Lung (tissue), 11 donors: ENCODE measurements at regions not wholly inside any gene's neighbourhood (a gene's known extent, or its start where the extent isn't known, plus 50 kb on each side); places are given as distances from the start of the nearest gene placed in this dataset.

Experiments
- ATAC-seq: fragments of 200-7000 bp; cut with Tn5 transposase; one replicate; pipeline ENCODE4 v1.9.1; 2020; ENCODE audit warnings: moderate number of reproducible peaks; ENCODE audit not compliant: insufficient read depth, low FRiP score
- DNase-seq, 3 donors: peaks; one replicate each; pipeline ENCODE4 v3.0.0-alpha.2; 2013 to 2017
- H3K27ac ChIP-seq, 2 donors: one replicate each; pipeline ENCODE4 v1.5.1; 2013; ENCODE audit warnings: mild to moderate bottlenecking in 2 of 2, moderate library complexity in 2 of 2, control low read depth in 1 of 2, inconsistent platforms in 1 of 2, low read depth in 1 of 2, low read length in 1 of 2
- H3K27me3 ChIP-seq, 3 donors: one replicate each; pipeline ENCODE4 v1.5.1; 2013; ENCODE audit warnings: low read length in 2 of 3; ENCODE audit not compliant: control insufficient read depth in 3 of 3, insufficient read depth in 3 of 3
- H3K36me3 ChIP-seq, 4 donors: one replicate each; pipeline ENCODE4 v1.5.1; 2013; ENCODE audit warnings: low read length in 4 of 4, mild to moderate bottlenecking in 1 of 4, moderate library complexity in 1 of 4; ENCODE audit not compliant: control insufficient read depth in 4 of 4, insufficient read depth in 4 of 4
- H3K4me1 ChIP-seq, 5 donors: one replicate each; pipeline ENCODE4 v1.5.1; 2013; ENCODE audit warnings: low read length in 5 of 5, mild to moderate bottlenecking in 2 of 5, moderate library complexity in 1 of 5; ENCODE audit not compliant: control insufficient read depth in 5 of 5, insufficient read depth in 5 of 5
- H3K4me3 ChIP-seq: one replicate; pipeline ENCODE4 v1.5.1; 2013; ENCODE audit warnings: mild to moderate bottlenecking, control low read depth, moderate library complexity
- H3K9ac ChIP-seq, 2 donors: one replicate each; pipeline ENCODE4 v1.5.1; 2013; ENCODE audit warnings: low read length in 2 of 2, control low read depth in 1 of 2; ENCODE audit not compliant: insufficient read depth in 1 of 2
- H3K9me3 ChIP-seq, 4 donors: one replicate each; pipeline ENCODE4 v1.5.1; 2013; ENCODE audit warnings: low read length in 3 of 4, mild to moderate bottlenecking in 1 of 4, moderate library complexity in 1 of 4; ENCODE audit not compliant: control insufficient read depth in 4 of 4, insufficient read depth in 3 of 4
- WGBS, 2 donors: extraction: QIAGEN DNeasy Blood & Tissue Kit; methylation state at CpG; one replicate each; pipeline ENCODE4 v1.1.7; 2013; 5-methylcytosine and 5-hydroxymethylcytosine counted together
- TF ChIP-seq, protein P1 (sequence below): IDR thresholded peaks from 2 replicates; pipeline ENCODE4 v1.5.1; 2012; ENCODE audit warnings: mild to moderate bottlenecking; ENCODE audit errors: control extremely low read depth, extremely low read depth
- donor health status: control.
- donor health status: control.
- donor health status: Bipolar disorder and iron deficiency.
- donor health status: healthy.
- donor health status: DM: yes; HTN: yes; CAD: no.

DNA sequence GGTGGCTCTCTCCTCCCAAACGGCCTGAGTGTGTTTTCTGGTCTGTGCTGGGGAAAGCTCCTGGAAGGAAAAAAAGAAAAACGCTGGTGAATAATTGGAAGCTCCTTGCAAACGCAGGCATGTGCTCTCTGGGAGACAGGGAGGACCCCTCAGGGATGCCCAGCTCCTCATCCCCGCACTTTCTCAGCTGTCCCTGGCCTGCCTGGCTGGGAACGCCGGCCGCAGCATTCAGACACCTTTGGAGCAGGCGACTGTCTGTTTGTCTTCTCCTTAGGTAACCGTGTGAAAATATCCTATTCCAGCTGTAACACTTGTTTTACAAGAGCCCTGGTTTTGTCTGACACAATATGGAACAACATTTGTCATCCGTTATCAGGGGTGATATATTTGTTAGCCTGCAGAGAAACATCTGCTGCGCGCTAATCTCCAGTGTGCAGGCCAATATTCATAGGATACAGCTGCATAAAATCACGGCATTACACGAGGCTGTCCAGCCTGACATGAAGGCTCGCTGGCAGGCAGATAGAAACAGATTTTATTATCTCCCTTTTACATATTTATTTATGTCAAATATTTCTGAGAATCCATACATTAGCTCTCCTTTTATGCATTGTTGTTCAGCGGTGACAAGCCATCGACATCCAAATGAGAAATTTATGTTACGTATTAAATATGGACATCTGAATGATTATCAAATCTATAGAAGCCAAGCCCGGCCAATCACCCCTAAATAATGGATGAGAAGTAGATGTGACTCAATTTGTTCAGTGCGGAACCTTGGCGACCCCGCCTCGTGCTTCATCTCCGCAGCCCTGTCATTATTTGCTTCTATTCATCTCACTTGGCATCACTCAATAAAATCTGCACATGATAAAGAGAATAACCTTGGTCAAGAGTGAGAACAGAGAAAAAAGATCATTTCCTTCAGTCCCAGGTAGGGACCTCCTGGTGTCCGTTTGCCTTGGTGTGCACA, 675.1 kb upstream of the SALL3 start:
- Histone ChIP-seq H3K9ac (no peak overlapping the region), H3K36me3 (no peaks in the 10 kb centered on the region), H3K4me3 (no peak overlapping the region), H3K27me3 (peaks cover 0 to 3% (median 0%) of the 10 kb centered on the region in 3 donors), H3K9me3 (peaks cover 0 to 6% (median 0%) of the 10 kb centered on the region in 4 donors), H3K4me1 (peaks cover 0 to 38% (median 5%) of the 10 kb centered on the region in 5 donors), H3K27ac (no peak overlapping the region)
- DNase-seq (peak; percentile 56 to 89 (median 78)), ATAC-seq (no peak)
- TF ChIP-seq, protein P1, sequence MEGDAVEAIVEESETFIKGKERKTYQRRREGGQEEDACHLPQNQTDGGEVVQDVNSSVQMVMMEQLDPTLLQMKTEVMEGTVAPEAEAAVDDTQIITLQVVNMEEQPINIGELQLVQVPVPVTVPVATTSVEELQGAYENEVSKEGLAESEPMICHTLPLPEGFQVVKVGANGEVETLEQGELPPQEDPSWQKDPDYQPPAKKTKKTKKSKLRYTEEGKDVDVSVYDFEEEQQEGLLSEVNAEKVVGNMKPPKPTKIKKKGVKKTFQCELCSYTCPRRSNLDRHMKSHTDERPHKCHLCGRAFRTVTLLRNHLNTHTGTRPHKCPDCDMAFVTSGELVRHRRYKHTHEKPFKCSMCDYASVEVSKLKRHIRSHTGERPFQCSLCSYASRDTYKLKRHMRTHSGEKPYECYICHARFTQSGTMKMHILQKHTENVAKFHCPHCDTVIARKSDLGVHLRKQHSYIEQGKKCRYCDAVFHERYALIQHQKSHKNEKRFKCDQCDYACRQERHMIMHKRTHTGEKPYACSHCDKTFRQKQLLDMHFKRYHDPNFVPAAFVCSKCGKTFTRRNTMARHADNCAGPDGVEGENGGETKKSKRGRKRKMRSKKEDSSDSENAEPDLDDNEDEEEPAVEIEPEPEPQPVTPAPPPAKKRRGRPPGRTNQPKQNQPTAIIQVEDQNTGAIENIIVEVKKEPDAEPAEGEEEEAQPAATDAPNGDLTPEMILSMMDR = no peak
- WGBS, 2 donors = 75 to 78% methylated on average over 25 of the region's 25 CpGs

DNA sequence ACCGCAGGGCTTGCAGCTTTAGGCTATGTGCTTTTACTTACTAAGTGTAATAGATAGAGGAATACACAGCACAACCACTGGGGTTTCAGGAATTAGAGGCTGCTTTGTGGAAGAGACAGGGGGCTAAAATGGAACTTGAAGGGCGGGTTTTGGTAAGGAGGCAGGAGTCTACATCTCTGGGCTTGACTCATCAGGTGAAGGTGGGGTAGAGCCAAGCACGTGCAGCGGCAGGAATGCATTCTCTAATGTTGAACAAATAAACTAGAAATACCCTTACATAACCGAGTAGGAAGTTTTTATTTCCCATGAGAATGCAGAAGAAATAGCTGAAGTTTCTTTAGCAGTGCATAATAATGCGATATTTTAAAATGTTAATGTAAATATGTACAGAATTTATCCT, 673.8 kb upstream of the SALL3 start:
- Histone ChIP-seq H3K9ac (no peak overlapping the region), H3K36me3 (no peaks in the 10 kb centered on the region), H3K27ac (no peak overlapping the region), H3K27me3 (peaks cover 0 to 6% (median 0%) of the 10 kb centered on the region in 3 donors), H3K4me3 (no peak overlapping the region), H3K4me1 (peaks cover 0 to 38% (median 5%) of the 10 kb centered on the region in 5 donors), H3K9me3 (peaks cover 0 to 6% (median 0%) of the 10 kb centered on the region in 4 donors)
- TF ChIP-seq, protein P1 = no peak
- ATAC-seq (no peak), DNase-seq (peak; percentile 8 to 35 (median 21))
- 75 to 84% methylated on average over 6 of the region's 6 CpGs for WGBS, 2 donors

DNA sequence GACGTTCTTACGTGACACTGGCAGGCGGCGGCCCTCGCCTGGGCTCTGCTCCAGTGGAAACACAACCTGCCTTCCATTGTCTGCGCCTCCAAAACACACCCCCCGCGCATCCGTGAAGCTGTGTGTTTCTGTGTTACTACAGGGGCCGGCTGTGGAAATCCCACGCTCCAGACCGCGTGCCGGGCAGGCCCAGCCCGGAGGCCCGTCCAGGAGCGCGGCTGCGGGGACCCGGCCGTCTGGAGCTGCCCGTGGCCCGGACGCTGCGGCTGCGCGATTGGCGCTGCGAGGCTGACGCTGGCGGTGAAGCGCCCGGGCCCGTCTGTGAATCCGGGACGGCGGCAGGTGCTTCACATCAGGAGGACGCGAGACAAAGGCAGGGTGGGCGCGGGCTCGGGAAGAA, 670.3 kb upstream of the SALL3 start:
- H3K4me1 ChIP-seq = peaks cover 0 to 21% (median 2%) of the 10 kb centered on the region in 5 donors
- H3K27ac ChIP-seq = no peak overlapping the region
- no peak for DNase-seq
- no peak for ATAC-seq
- no peak overlapping the region for H3K4me3 ChIP-seq
- no peak overlapping the region for H3K9ac ChIP-seq
- peaks cover 0 to 13% (median 0%) of the 10 kb centered on the region in 4 donors for H3K9me3 ChIP-seq
- H3K36me3 ChIP-seq = no peaks in the 10 kb centered on the region
- TF ChIP-seq, protein P1 = no peak
- WGBS, 2 donors = 70 to 88% methylated on average over 42 of the region's 42 CpGs
- peaks cover 0 to 8% (median 0%) of the 10 kb centered on the region in 3 donors for H3K27me3 ChIP-seq
